Parathyroid adenoma (tissue), 2 donors: ENCODE measurements at regions not wholly inside any gene's neighbourhood (a gene's known extent, or its start where the extent isn't known, plus 50 kb on each side); places are given as distances from the start of the nearest gene placed in this dataset.

Experiments
- H2AFZ ChIP-seq: fragments of 300-600 bp; sonication (generic); one replicate; pipeline ENCODE4 v1.7.0; 2017; ENCODE audit warnings: antibody characterized with exemption, mild to moderate bottlenecking
- H3K27ac ChIP-seq: fragments of 300-600 bp; sonication (generic); one replicate; pipeline ENCODE4 v1.7.0; 2017
- H3K27me3 ChIP-seq: fragments of 300-600 bp; sonication (generic); one replicate; pipeline ENCODE4 v1.7.0; 2017; ENCODE audit warnings: low read length; ENCODE audit not compliant: control insufficient read depth, insufficient read depth
- H3K36me3 ChIP-seq: fragments of 300-600 bp; sonication (generic); one replicate; pipeline ENCODE4 v1.7.0; 2017; ENCODE audit warnings: low read length; ENCODE audit not compliant: control insufficient read depth, insufficient read depth
- H3K4me1 ChIP-seq: fragments of 300-600 bp; sonication (generic); one replicate; pipeline ENCODE4 v1.7.0; 2017; ENCODE audit warnings: control low read depth
- H3K4me2 ChIP-seq: fragments of 300-600 bp; sonication (generic); one replicate; pipeline ENCODE4 v1.7.0; 2017; ENCODE audit warnings: low read length
- H3K4me3 ChIP-seq: fragments of 300-600 bp; sonication (generic); one replicate; pipeline ENCODE4 v1.7.0; 2017; ENCODE audit warnings: low read depth, low read length
- H3K79me2 ChIP-seq: fragments of 300-600 bp; sonication (generic); one replicate; pipeline ENCODE4 v1.7.0; 2017; ENCODE audit warnings: control low read depth
- H3K9ac ChIP-seq: fragments of 300-600 bp; sonication (generic); one replicate; pipeline ENCODE4 v1.7.0; 2017; ENCODE audit warnings: mild to moderate bottlenecking
- H3K9me3 ChIP-seq: fragments of 300-600 bp; sonication (generic); one replicate; pipeline ENCODE4 v1.7.0; 2017; ENCODE audit warnings: low read length; ENCODE audit not compliant: control insufficient read depth
- CTCF ChIP-seq: fragments of 300-600 bp; sonication (generic); IDR thresholded peaks from one replicate; pipeline ENCODE4 v1.7.0; 2017; ENCODE audit warnings: antibody characterized with exemption, mild to moderate bottlenecking
- donor health status: primary hyperparathyroidism.

- no peak overlapping the region for H3K4me2 ChIP-seq
- H3K4me3 ChIP-seq = no peak overlapping the region
- H3K27ac ChIP-seq = no peak overlapping the region
These were observed 352.9 kb downstream of the LTN1 start for GRCh38 chr21:28639737-28640136.

GRCh38 chr21:28636752-28637691, 355.7 kb downstream of the LTN1 start:
- Histone ChIP-seq H2AFZ (no peak overlapping the region), H3K36me3 (no peaks in the 10 kb centered on the region), H3K27me3 (no peaks in the 10 kb centered on the region), H3K9me3 (no peaks in the 10 kb centered on the region), H3K9ac (no peak overlapping the region), H3K4me1 (no peaks in the 10 kb centered on the region), H3K79me2 (no peaks in the 10 kb centered on the region), H3K4me2 (no peak overlapping the region), H3K4me3 (no peak overlapping the region), H3K27ac (no peak overlapping the region)
- TF ChIP-seq CTCF = no peak

More at GRCh38 chr21:28639737-28640136, 352.9 kb downstream of the LTN1 start:
- no peak for TF ChIP-seq CTCF
- Histone ChIP-seq H3K27me3 (no peaks in the 10 kb centered on the region), H3K9me3 (no peaks in the 10 kb centered on the region), H3K4me1 (no peaks in the 10 kb centered on the region), H3K79me2 (no peaks in the 10 kb centered on the region), H3K36me3 (no peaks in the 10 kb centered on the region), H2AFZ (no peak overlapping the region), H3K9ac (no peak overlapping the region)

GRCh38 chr21:28635541-28635940, 357.1 kb downstream of the LTN1 start:
- H3K9me3 ChIP-seq = no peaks in the 10 kb centered on the region
- H3K27ac ChIP-seq = no peak overlapping the region
- no peaks in the 10 kb centered on the region for H3K4me1 ChIP-seq
- no peak overlapping the region for H3K4me2 ChIP-seq
- no peak for TF ChIP-seq CTCF
- no peaks in the 10 kb centered on the region for H3K36me3 ChIP-seq
- H3K4me3 ChIP-seq = no peak overlapping the region
- no peaks in the 10 kb centered on the region for H3K79me2 ChIP-seq
- H3K27me3 ChIP-seq = no peaks in the 10 kb centered on the region
- no peak overlapping the region for H2AFZ ChIP-seq
- H3K9ac ChIP-seq = no peak overlapping the region

- no peaks in the 10 kb centered on the region for H3K79me2 ChIP-seq
- no peaks in the 10 kb centered on the region for H3K36me3 ChIP-seq
- TF ChIP-seq CTCF = no peak
- no peaks in the 10 kb centered on the region for H3K9me3 ChIP-seq
- H3K4me2 ChIP-seq = no peak overlapping the region
- no peak overlapping the region for H2AFZ ChIP-seq
- H3K9ac ChIP-seq = no peak overlapping the region
- H3K4me3 ChIP-seq = no peak overlapping the region
- no peaks in the 10 kb centered on the region for H3K4me1 ChIP-seq
- H3K27ac ChIP-seq = peak overlapping the region; percentile 8
- no peaks in the 10 kb centered on the region for H3K27me3 ChIP-seq
These were observed 358.7 kb downstream of the LTN1 start for GRCh38 chr21:28633839-28634555.
